GM23338 (cell line): ENCODE measurements at regions not wholly inside any gene's neighbourhood (a gene's known extent, or its start where the extent isn't known, plus 50 kb on each side); places are given as distances from the start of the nearest gene placed in this dataset.

ENCODE experiments used
- ATAC-seq: fragments of 200-7000 bp; cut with Tn5 transposase; 3 replicates; pipeline ENCODE4 v1.9.1; 2020
- DNase-seq: peaks from one replicate; pipeline ENCODE4 v3.0.0-alpha.2; 2015; ENCODE audit warnings: low spot score
- H2AFZ ChIP-seq: fragments of 200-600 bp; sonication (generic); 2 replicates; pipeline ENCODE4 v1.8.0; 2016; ENCODE audit warnings: antibody characterized with exemption, mild to moderate bottlenecking, moderate library complexity
- H3F3A ChIP-seq: fragments of 200-600 bp; sonication (generic); replicated peaks from 2 replicates; pipeline ENCODE4 v1.8.0; 2017; ENCODE audit warnings: antibody characterized with exemption, mixed run types, low read depth
- H3K27ac ChIP-seq: fragments of 200-600 bp; sonication (generic); 2 replicates; pipeline ENCODE4 v1.6.1; 2016; ENCODE audit warnings: low read depth
- H3K27me3 ChIP-seq: fragments of 200-600 bp; sonication (generic); 2 replicates; pipeline ENCODE4 v1.8.0; 2016; ENCODE audit warnings: mild to moderate bottlenecking, mixed run types, moderate library complexity; ENCODE audit not compliant: insufficient read depth
- H3K36me3 ChIP-seq: fragments of 200-600 bp; sonication (generic); 2 replicates; pipeline ENCODE4 v1.8.0; 2016; ENCODE audit warnings: mild to moderate bottlenecking; ENCODE audit not compliant: insufficient read depth
- H3K4me1 ChIP-seq: fragments of 200-600 bp; sonication (generic); 2 replicates; pipeline ENCODE4 v1.8.0; 2016; ENCODE audit warnings: mild to moderate bottlenecking, moderate library complexity; ENCODE audit not compliant: insufficient read depth
- H3K4me2 ChIP-seq: fragments of 200-600 bp; sonication (generic); 2 replicates; pipeline ENCODE4 v1.7.1; 2017; ENCODE audit warnings: mixed run types
- H3K4me3 ChIP-seq: fragments of 200-600 bp; sonication (generic); 2 replicates; pipeline ENCODE4 v1.6.1; 2016; ENCODE audit warnings: mixed run types
- H3K79me2 ChIP-seq: fragments of 200-600 bp; sonication (generic); replicated peaks from 2 replicates; pipeline ENCODE4 v1.8.0; 2017; ENCODE audit warnings: mild to moderate bottlenecking; ENCODE audit not compliant: insufficient read depth
- H3K9me2 ChIP-seq: fragments of 200-600 bp; sonication (generic); 2 replicates; pipeline ENCODE4 v1.8.0; 2017; ENCODE audit not compliant: insufficient read depth
- H4K20me1 ChIP-seq: fragments of 200-600 bp; sonication (generic); replicated peaks from 2 replicates; pipeline ENCODE4 v1.8.0; 2017; ENCODE audit warnings: mild to moderate bottlenecking; ENCODE audit not compliant: insufficient read depth
- H3K27ac Mint-ChIP-seq: 2 replicates; pipeline ENCODE4 v1.8.0; 2020; ENCODE audit warnings: inconsistent platforms, mild to moderate bottlenecking, moderate library complexity, mixed read lengths
- H3K27me3 Mint-ChIP-seq: 3 replicates; pipeline ENCODE4 v1.8.0; 2022; ENCODE audit warnings: low read depth, mild to moderate bottlenecking, moderate library complexity, mixed read lengths, inconsistent platforms; ENCODE audit not compliant: insufficient read depth, poor library complexity
- H3K36me3 Mint-ChIP-seq: 3 replicates; pipeline ENCODE4 v1.8.0; 2021; ENCODE audit warnings: low read depth, mild to moderate bottlenecking, inconsistent platforms, moderate library complexity, mixed read lengths
- H3K4me1 Mint-ChIP-seq: 3 replicates; pipeline ENCODE4 v1.8.0; 2020; ENCODE audit warnings: mild to moderate bottlenecking, inconsistent platforms, mixed read lengths
- H3K4me3 Mint-ChIP-seq: 3 replicates; pipeline ENCODE4 v1.8.0; 2021; ENCODE audit warnings: moderate library complexity, mild to moderate bottlenecking, inconsistent platforms, mixed read lengths
- H3K9me3 Mint-ChIP-seq: 3 replicates; pipeline ENCODE4 v1.8.0; 2020; ENCODE audit warnings: moderate library complexity, mild to moderate bottlenecking, inconsistent platforms, mixed read lengths
- CREB1 ChIP-seq: fragments of 250-450 bp; sonication (Bioruptor Pico); IDR thresholded peaks from 2 replicates; pipeline ENCODE4 v1.5.0; 2020; ENCODE audit warnings: low read depth, mild to moderate bottlenecking, moderate library complexity
- CTCF ChIP-seq, 2 experiments: fragments of 200-600 bp in 1 of 2; sonication (generic) in 1 of 2; conservative IDR thresholded peaks; 2 replicates each; pipeline versions ENCODE4 v1.5.1 to v1.6.1; 2016 to 2017; ENCODE audit warnings: antibody characterized with exemption in 2 of 2, low read depth in 2 of 2, mild to moderate bottlenecking in 2 of 2, moderate library complexity in 1 of 2
- ETS1 ChIP-seq: IDR thresholded peaks from 2 replicates; pipeline ENCODE4 v1.6.1; 2016; ENCODE audit warnings: antibody characterized with exemption
- EZH2 ChIP-seq: fragments of 200-600 bp; sonication (generic); IDR thresholded peaks from one replicate; pipeline ENCODE4 v1.8.0; 2017; ENCODE audit warnings: antibody characterized with exemption, mild to moderate bottlenecking, low read depth; ENCODE audit not compliant: unreplicated experiment
- EZH2phosphoT487 ChIP-seq: fragments of 200-600 bp; sonication (generic); IDR thresholded peaks from one replicate; pipeline ENCODE4 v1.8.1; 2018; ENCODE audit warnings: antibody characterized with exemption; ENCODE audit not compliant: unreplicated experiment
- JUNB ChIP-seq: IDR thresholded peaks from one replicate; pipeline ENCODE4 v1.6.1; 2016; ENCODE audit warnings: antibody characterized with exemption; ENCODE audit not compliant: unreplicated experiment
- NANOG ChIP-seq: IDR thresholded peaks from 2 replicates; pipeline ENCODE4 v1.6.1; 2016; ENCODE audit warnings: antibody characterized with exemption, borderline replicate concordance
- POLR2AphosphoS5 ChIP-seq: IDR thresholded peaks from 2 replicates; pipeline ENCODE4 v1.6.1; 2016; ENCODE audit warnings: antibody characterized with exemption, low read depth
- STAT1 ChIP-seq: IDR thresholded peaks from one replicate; pipeline ENCODE4 v1.6.1; 2016; ENCODE audit warnings: antibody characterized with exemption; ENCODE audit not compliant: unreplicated experiment
- ZNF114 ChIP-seq: fragments of 250-450 bp; sonication (Bioruptor Pico); IDR thresholded peaks from 2 replicates; pipeline ENCODE4 v1.5.0; 2020; ENCODE audit warnings: mild to moderate bottlenecking, moderate library complexity
- ZNF331 ChIP-seq: fragments of 250-450 bp; sonication (Bioruptor Pico); IDR thresholded peaks from 2 replicates; pipeline ENCODE4 v1.5.0; 2020; ENCODE audit warnings: low read depth, mild to moderate bottlenecking, moderate library complexity
- TF ChIP-seq, protein P1 (sequence below): fragments of 250-450 bp; sonication (Bioruptor Pico); IDR thresholded peaks from 2 replicates; pipeline ENCODE4 v1.5.0; 2020; ENCODE audit warnings: mild to moderate bottlenecking, moderate library complexity
- TF ChIP-seq, protein P2 (sequence below): IDR thresholded peaks from one replicate; pipeline ENCODE4 v1.6.1; 2018; ENCODE audit warnings: antibody characterized with exemption; ENCODE audit not compliant: unreplicated experiment

- Mint-ChIP-seq H3K4me3 (no peak overlapping the region), H3K27ac (no peak overlapping the region), H3K27me3 (no peaks in the 10 kb centered on the region), H3K4me1 (peaks cover 27% of the 10 kb centered on the region; the same call in 2 of the 3 replicates), H3K9me3 (no peaks in the 10 kb centered on the region), H3K36me3 (no peaks in the 10 kb centered on the region)
- ATAC-seq = peak; percentile 29; the same call in 1 of the 3 replicates
- H2AFZ ChIP-seq = no peak overlapping the region
- no peaks in the 10 kb centered on the region for H3F3A ChIP-seq
- no peaks in the 10 kb centered on the region for H3K36me3 ChIP-seq
- TF ChIP-seq, protein P1, sequence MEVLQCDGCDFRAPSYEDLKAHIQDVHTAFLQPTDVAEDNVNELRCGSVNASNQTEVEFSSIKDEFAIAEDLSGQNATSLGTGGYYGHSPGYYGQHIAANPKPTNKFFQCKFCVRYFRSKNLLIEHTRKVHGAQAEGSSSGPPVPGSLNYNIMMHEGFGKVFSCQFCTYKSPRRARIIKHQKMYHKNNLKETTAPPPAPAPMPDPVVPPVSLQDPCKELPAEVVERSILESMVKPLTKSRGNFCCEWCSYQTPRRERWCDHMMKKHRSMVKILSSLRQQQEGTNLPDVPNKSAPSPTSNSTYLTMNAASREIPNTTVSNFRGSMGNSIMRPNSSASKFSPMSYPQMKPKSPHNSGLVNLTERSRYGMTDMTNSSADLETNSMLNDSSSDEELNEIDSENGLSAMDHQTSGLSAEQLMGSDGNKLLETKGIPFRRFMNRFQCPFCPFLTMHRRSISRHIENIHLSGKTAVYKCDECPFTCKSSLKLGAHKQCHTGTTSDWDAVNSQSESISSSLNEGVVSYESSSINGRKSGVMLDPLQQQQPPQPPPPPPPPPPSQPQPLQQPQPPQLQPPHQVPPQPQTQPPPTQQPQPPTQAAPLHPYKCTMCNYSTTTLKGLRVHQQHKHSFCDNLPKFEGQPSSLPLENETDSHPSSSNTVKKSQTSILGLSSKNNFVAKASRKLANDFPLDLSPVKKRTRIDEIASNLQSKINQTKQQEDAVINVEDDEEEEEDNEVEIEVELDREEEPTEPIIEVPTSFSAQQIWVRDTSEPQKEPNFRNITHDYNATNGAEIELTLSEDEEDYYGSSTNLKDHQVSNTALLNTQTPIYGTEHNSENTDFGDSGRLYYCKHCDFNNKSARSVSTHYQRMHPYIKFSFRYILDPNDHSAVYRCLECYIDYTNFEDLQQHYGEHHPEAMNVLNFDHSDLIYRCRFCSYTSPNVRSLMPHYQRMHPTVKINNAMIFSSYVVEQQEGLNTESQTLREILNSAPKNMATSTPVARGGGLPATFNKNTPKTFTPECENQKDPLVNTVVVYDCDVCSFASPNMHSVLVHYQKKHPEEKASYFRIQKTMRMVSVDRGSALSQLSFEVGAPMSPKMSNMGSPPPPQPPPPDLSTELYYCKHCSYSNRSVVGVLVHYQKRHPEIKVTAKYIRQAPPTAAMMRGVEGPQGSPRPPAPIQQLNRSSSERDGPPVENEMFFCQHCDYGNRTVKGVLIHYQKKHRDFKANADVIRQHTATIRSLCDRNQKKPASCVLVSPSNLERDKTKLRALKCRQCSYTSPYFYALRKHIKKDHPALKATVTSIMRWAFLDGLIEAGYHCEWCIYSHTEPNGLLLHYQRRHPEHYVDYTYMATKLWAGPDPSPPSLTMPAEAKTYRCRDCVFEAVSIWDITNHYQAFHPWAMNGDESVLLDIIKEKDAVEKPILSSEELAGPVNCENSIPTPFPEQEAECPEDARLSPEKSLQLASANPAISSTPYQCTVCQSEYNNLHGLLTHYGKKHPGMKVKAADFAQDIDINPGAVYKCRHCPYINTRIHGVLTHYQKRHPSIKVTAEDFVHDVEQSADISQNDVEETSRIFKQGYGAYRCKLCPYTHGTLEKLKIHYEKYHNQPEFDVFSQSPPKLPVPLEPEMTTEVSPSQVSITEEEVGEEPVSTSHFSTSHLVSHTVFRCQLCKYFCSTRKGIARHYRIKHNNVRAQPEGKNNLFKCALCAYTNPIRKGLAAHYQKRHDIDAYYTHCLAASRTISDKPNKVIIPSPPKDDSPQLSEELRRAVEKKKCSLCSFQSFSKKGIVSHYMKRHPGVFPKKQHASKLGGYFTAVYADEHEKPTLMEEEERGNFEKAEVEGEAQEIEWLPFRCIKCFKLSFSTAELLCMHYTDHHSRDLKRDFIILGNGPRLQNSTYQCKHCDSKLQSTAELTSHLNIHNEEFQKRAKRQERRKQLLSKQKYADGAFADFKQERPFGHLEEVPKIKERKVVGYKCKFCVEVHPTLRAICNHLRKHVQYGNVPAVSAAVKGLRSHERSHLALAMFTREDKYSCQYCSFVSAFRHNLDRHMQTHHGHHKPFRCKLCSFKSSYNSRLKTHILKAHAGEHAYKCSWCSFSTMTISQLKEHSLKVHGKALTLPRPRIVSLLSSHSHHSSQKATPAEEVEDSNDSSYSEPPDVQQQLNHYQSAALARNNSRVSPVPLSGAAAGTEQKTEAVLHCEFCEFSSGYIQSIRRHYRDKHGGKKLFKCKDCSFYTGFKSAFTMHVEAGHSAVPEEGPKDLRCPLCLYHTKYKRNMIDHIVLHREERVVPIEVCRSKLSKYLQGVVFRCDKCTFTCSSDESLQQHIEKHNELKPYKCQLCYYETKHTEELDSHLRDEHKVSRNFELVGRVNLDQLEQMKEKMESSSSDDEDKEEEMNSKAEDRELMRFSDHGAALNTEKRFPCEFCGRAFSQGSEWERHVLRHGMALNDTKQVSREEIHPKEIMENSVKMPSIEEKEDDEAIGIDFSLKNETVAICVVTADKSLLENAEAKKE (CRISPR knock-in tag) = no peak
- no peak for TF ChIP-seq CTCF (conservative IDR thresholded peaks at IDR 0.05; ENCODE audit: low read depth in 2 of 2)
- no peak for TF ChIP-seq EZH2
- TF ChIP-seq ZNF331 (CRISPR knock-in tag) = no peak
- no peak for TF ChIP-seq STAT1
- no peak for TF ChIP-seq ZNF114 (CRISPR knock-in tag)
- no peak for TF ChIP-seq ETS1
- TF ChIP-seq NANOG = no peak
- TF ChIP-seq, protein P2, sequence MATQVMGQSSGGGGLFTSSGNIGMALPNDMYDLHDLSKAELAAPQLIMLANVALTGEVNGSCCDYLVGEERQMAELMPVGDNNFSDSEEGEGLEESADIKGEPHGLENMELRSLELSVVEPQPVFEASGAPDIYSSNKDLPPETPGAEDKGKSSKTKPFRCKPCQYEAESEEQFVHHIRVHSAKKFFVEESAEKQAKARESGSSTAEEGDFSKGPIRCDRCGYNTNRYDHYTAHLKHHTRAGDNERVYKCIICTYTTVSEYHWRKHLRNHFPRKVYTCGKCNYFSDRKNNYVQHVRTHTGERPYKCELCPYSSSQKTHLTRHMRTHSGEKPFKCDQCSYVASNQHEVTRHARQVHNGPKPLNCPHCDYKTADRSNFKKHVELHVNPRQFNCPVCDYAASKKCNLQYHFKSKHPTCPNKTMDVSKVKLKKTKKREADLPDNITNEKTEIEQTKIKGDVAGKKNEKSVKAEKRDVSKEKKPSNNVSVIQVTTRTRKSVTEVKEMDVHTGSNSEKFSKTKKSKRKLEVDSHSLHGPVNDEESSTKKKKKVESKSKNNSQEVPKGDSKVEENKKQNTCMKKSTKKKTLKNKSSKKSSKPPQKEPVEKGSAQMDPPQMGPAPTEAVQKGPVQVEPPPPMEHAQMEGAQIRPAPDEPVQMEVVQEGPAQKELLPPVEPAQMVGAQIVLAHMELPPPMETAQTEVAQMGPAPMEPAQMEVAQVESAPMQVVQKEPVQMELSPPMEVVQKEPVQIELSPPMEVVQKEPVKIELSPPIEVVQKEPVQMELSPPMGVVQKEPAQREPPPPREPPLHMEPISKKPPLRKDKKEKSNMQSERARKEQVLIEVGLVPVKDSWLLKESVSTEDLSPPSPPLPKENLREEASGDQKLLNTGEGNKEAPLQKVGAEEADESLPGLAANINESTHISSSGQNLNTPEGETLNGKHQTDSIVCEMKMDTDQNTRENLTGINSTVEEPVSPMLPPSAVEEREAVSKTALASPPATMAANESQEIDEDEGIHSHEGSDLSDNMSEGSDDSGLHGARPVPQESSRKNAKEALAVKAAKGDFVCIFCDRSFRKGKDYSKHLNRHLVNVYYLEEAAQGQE = no peak
- TF ChIP-seq EZH2phosphoT487 = no peak
- TF ChIP-seq JUNB = no peak
- no peak for TF ChIP-seq CREB1 (CRISPR knock-in tag)
- no peak for TF ChIP-seq POLR2AphosphoS5
- DNase-seq = no peak
- no peak overlapping the region for H3K4me3 ChIP-seq
- no peaks in the 10 kb centered on the region for H3K79me2 ChIP-seq
- H3K9me2 ChIP-seq = peaks cover 2% of the 10 kb centered on the region; the same call in 1 of the 2 replicates
- no peaks in the 10 kb centered on the region for H3K27me3 ChIP-seq
- H3K27ac ChIP-seq = no peak overlapping the region
- H3K4me2 ChIP-seq = no peak overlapping the region
- peaks cover 25% of the 10 kb centered on the region for H3K4me1 ChIP-seq
- no peaks in the 10 kb centered on the region for H4K20me1 ChIP-seq
Observed at GRCh38 chr3:27880969-27881892, 159.1 kb upstream of the EOMES start.
